Neural cell (in vitro differentiated cells): ENCODE measurements at regions not wholly inside any gene's neighbourhood (a gene's known extent, or its start where the extent isn't known, plus 50 kb on each side); places are given as distances from the start of the nearest gene placed in this dataset.
A peak's percentile ranks its signal among the peaks of the same experiment; 100 is the strongest.

Experiments
- H2AFZ ChIP-seq: fragments of 200-600, 300-800 bp; sonication (generic), shearing (Covaris generic); 2 replicates; pipeline ENCODE4 v1.6.0; 2014; ENCODE audit warnings: low read depth, mild to moderate bottlenecking, antibody characterized with exemption, low read length, moderate library complexity
- H3F3A ChIP-seq: fragments of 200-600 bp; shearing (Covaris generic); 2 replicates; pipeline ENCODE4 v1.6.1; 2016; ENCODE audit warnings: mild to moderate bottlenecking, moderate library complexity, mixed read lengths, antibody characterized with exemption, low read length; ENCODE audit not compliant: insufficient read depth, poor library complexity, severe bottlenecking
- H3K27ac ChIP-seq: fragments of 200-600, 300-800 bp; sonication (generic), shearing (Covaris generic); 2 replicates; pipeline ENCODE4 v1.5.1; 2014; ENCODE audit warnings: mild to moderate bottlenecking, low read length, moderate library complexity
- H3K27me3 ChIP-seq: fragments of 300-800, 200-600 bp; sonication (generic), shearing (Covaris generic); 2 replicates; pipeline ENCODE4 v1.6.0; 2014; ENCODE audit warnings: mild to moderate bottlenecking, low read depth, low read length, moderate library complexity; ENCODE audit not compliant: insufficient read depth
- H3K36me3 ChIP-seq: fragments of 300-800, 200-600 bp; sonication (generic), shearing (Covaris generic); 2 replicates; pipeline ENCODE4 v1.5.1; 2014; ENCODE audit warnings: mild to moderate bottlenecking, antibody characterized with exemption, low read length, moderate library complexity; ENCODE audit not compliant: insufficient read depth
- H3K4me2 ChIP-seq: fragments of 300-800, 200-600 bp; sonication (generic), shearing (Covaris generic); 2 replicates; pipeline ENCODE4 v1.6.0; 2014; ENCODE audit warnings: mild to moderate bottlenecking, low read length
- H3K4me3 ChIP-seq: fragments of 300-800, 200-600 bp; sonication (generic), shearing (Covaris generic); 2 replicates; pipeline ENCODE4 v1.5.1; 2014; ENCODE audit warnings: mild to moderate bottlenecking, low read length, moderate library complexity
- H3K79me2 ChIP-seq: fragments of 200-600 bp; shearing (Covaris generic); replicated peaks from 2 replicates; pipeline ENCODE4 v1.6.0; 2014; ENCODE audit warnings: mild to moderate bottlenecking, low read length, moderate library complexity; ENCODE audit not compliant: insufficient read depth
- H3K9ac ChIP-seq: fragments of 300-800, 200-600 bp; sonication (generic), shearing (Covaris generic); 2 replicates; pipeline ENCODE4 v1.6.1; 2016; ENCODE audit warnings: mild to moderate bottlenecking, low read length, mixed read lengths
- H3K9me2 ChIP-seq: fragments of 200-600 bp; shearing (Covaris generic); 2 replicates; pipeline ENCODE4 v1.6.1; 2016; ENCODE audit warnings: mild to moderate bottlenecking, low read length, mixed read lengths; ENCODE audit not compliant: insufficient read depth
- H3K9me3 ChIP-seq: fragments of 200-600, 300-800 bp; sonication (generic), shearing (Covaris generic); 2 replicates; pipeline ENCODE4 v1.6.1; 2016; ENCODE audit warnings: mild to moderate bottlenecking, mixed run types, low read length, moderate library complexity, mixed read lengths
- H4K20me1 ChIP-seq: fragments of 200-600 bp; shearing (Covaris generic); 2 replicates; pipeline ENCODE4 v1.6.1; 2016; ENCODE audit warnings: mild to moderate bottlenecking, mixed run types; ENCODE audit not compliant: insufficient read depth
- CTCF ChIP-seq: fragments of 450-650 bp; IDR thresholded peaks from 2 replicates; pipeline ENCODE4 v1.5.1; 2014; ENCODE audit warnings: antibody characterized with exemption, mild to moderate bottlenecking, moderate library complexity; ENCODE audit not compliant: poor library complexity, severe bottlenecking
- EP300 ChIP-seq: fragments of 450-650 bp; conservative IDR thresholded peaks from 2 replicates; pipeline ENCODE4 v1.6.1; 2014; ENCODE audit warnings: antibody characterized with exemption, mild to moderate bottlenecking, moderate library complexity; ENCODE audit not compliant: poor library complexity, severe bottlenecking
- EZH2 ChIP-seq: fragments of 200-600, 300-800 bp; shearing (Covaris generic), sonication (generic); IDR thresholded peaks from 2 replicates; pipeline ENCODE4 v1.6.1; 2014; ENCODE audit warnings: antibody characterized with exemption, low read length, borderline replicate concordance, mild to moderate bottlenecking; ENCODE audit not compliant: insufficient read depth, poor library complexity, severe bottlenecking
- MXI1 ChIP-seq: fragments of 450-650 bp; conservative IDR thresholded peaks from 2 replicates; pipeline ENCODE4 v1.6.1; 2014; ENCODE audit warnings: antibody characterized with exemption, mild to moderate bottlenecking; ENCODE audit not compliant: poor library complexity, severe bottlenecking
- POLR2AphosphoS5 ChIP-seq: IDR thresholded peaks from 2 replicates; pipeline ENCODE4 v1.6.1; 2012
- RAD21 ChIP-seq: fragments of 450-650 bp; conservative IDR thresholded peaks from 2 replicates; pipeline ENCODE4 v1.6.1; 2014; ENCODE audit warnings: antibody characterized with exemption, mild to moderate bottlenecking, moderate library complexity
- SMC3 ChIP-seq: fragments of 450-650 bp; conservative IDR thresholded peaks from 2 replicates; pipeline ENCODE4 v1.6.1; 2014; ENCODE audit warnings: antibody characterized with exemption, mild to moderate bottlenecking, moderate library complexity; ENCODE audit not compliant: poor library complexity
- TAF1 ChIP-seq: IDR thresholded peaks from 2 replicates; pipeline ENCODE4 v1.6.1; 2012; ENCODE audit warnings: low read depth
- TF ChIP-seq, protein P1 (sequence below): IDR thresholded peaks from 2 replicates; pipeline ENCODE4 v1.6.1; 2012; ENCODE audit warnings: borderline replicate concordance

GRCh38 chr16:6343157-6343556, 989.5 kb upstream of the RBFOX1 start:
- no peak overlapping the region for H2AFZ ChIP-seq
- peak overlapping the region; percentile 32 for H3K4me3 ChIP-seq
- TF ChIP-seq RAD21: no peak
- TF ChIP-seq, protein P1, sequence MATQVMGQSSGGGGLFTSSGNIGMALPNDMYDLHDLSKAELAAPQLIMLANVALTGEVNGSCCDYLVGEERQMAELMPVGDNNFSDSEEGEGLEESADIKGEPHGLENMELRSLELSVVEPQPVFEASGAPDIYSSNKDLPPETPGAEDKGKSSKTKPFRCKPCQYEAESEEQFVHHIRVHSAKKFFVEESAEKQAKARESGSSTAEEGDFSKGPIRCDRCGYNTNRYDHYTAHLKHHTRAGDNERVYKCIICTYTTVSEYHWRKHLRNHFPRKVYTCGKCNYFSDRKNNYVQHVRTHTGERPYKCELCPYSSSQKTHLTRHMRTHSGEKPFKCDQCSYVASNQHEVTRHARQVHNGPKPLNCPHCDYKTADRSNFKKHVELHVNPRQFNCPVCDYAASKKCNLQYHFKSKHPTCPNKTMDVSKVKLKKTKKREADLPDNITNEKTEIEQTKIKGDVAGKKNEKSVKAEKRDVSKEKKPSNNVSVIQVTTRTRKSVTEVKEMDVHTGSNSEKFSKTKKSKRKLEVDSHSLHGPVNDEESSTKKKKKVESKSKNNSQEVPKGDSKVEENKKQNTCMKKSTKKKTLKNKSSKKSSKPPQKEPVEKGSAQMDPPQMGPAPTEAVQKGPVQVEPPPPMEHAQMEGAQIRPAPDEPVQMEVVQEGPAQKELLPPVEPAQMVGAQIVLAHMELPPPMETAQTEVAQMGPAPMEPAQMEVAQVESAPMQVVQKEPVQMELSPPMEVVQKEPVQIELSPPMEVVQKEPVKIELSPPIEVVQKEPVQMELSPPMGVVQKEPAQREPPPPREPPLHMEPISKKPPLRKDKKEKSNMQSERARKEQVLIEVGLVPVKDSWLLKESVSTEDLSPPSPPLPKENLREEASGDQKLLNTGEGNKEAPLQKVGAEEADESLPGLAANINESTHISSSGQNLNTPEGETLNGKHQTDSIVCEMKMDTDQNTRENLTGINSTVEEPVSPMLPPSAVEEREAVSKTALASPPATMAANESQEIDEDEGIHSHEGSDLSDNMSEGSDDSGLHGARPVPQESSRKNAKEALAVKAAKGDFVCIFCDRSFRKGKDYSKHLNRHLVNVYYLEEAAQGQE: no peak
- no peak for TF ChIP-seq POLR2AphosphoS5
- TF ChIP-seq EZH2: no peak
- TF ChIP-seq CTCF: no peak
- TF ChIP-seq EP300: no peak
- TF ChIP-seq SMC3: no peak
- H3K79me2 ChIP-seq: peaks cover 4% of the 10 kb centered on the region
- no peaks in the 10 kb centered on the region for H3K9me3 ChIP-seq
- H3K9me2 ChIP-seq: no peaks in the 10 kb centered on the region
- H3K36me3 ChIP-seq: no peaks in the 10 kb centered on the region
- no peaks in the 10 kb centered on the region for H3F3A ChIP-seq
- H3K9ac ChIP-seq: no peak overlapping the region
- H4K20me1 ChIP-seq: no peaks in the 10 kb centered on the region
- peak overlapping the region; percentile 8 for H3K4me2 ChIP-seq
- H3K27ac ChIP-seq: peak overlapping the region; percentile 69
- H3K27me3 ChIP-seq: no peaks in the 10 kb centered on the region

DNA sequence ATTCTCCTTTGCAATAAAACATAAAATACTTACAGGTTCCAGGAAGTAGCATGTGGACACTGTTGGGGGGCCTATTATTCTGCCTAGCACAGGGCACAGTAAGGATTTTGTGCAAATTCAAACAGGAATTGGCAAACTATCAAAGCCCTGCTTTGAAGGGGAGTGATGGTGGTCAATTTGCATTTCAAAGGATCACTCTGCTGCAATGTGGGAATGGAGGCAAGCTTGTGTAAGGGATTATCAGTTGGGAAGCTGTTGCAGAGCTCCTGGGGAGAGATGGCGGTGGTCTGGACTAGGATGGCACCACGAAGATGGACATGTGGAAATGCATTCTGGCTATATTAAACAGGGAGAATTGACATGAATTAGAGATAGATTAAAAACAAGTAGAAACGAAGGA, 990.7 kb upstream of the RBFOX1 start:
- Histone ChIP-seq H3K9me3 (no peaks in the 10 kb centered on the region), H3K9me2 (no peaks in the 10 kb centered on the region), H3K27me3 (no peaks in the 10 kb centered on the region), H3F3A (no peaks in the 10 kb centered on the region), H2AFZ (no peak overlapping the region), H4K20me1 (no peaks in the 10 kb centered on the region), H3K27ac (no peak overlapping the region), H3K36me3 (no peaks in the 10 kb centered on the region), H3K9ac (no peak overlapping the region), H3K4me3 (no peak overlapping the region), H3K79me2 (peaks cover 4% of the 10 kb centered on the region), H3K4me2 (no peak overlapping the region)
- TF ChIP-seq POLR2AphosphoS5: no peak
- TF ChIP-seq, protein P1: no peak
- TF ChIP-seq EP300: no peak
- no peak for TF ChIP-seq RAD21
- no peak for TF ChIP-seq TAF1
- no peak for TF ChIP-seq CTCF
- no peak for TF ChIP-seq EZH2
- TF ChIP-seq SMC3: no peak
- TF ChIP-seq MXI1: no peak
